Glutamatergic neuron (in vitro differentiated cells): ENCODE measurements at regions not wholly inside any gene's neighbourhood (a gene's known extent, or its start where the extent isn't known, plus 50 kb on each side); places are given as distances from the start of the nearest gene placed in this dataset.

Experiments
- DNase-seq: peaks from one replicate; pipeline ENCODE4 v3.0.0; 2022
- H3K27ac Mint-ChIP-seq: one replicate; pipeline ENCODE4 v1.8.0; 2020; ENCODE audit warnings: mild to moderate bottlenecking, mixed read lengths, inconsistent platforms; ENCODE audit not compliant: unreplicated experiment
- H3K27me3 Mint-ChIP-seq: one replicate; pipeline ENCODE4 v1.8.0; 2020; ENCODE audit warnings: mild to moderate bottlenecking, moderate library complexity, mixed read lengths, inconsistent platforms; ENCODE audit not compliant: unreplicated experiment
- H3K36me3 Mint-ChIP-seq: one replicate; pipeline ENCODE4 v1.8.0; 2020; ENCODE audit warnings: mild to moderate bottlenecking, mixed read lengths, inconsistent platforms; ENCODE audit not compliant: unreplicated experiment
- H3K4me1 Mint-ChIP-seq: one replicate; pipeline ENCODE4 v1.8.0; 2020; ENCODE audit warnings: mild to moderate bottlenecking, low read depth, mixed read lengths, inconsistent platforms; ENCODE audit not compliant: unreplicated experiment
- H3K4me3 Mint-ChIP-seq: one replicate; pipeline ENCODE4 v1.8.0; 2020; ENCODE audit warnings: mild to moderate bottlenecking, mixed read lengths, inconsistent platforms; ENCODE audit not compliant: unreplicated experiment
- H3K9me3 Mint-ChIP-seq: one replicate; pipeline ENCODE4 v1.8.0; 2020; ENCODE audit warnings: mild to moderate bottlenecking, moderate library complexity, mixed read lengths, inconsistent platforms; ENCODE audit not compliant: unreplicated experiment
- TF ChIP-seq, protein P1 (sequence below): fragments of 200-600 bp; sonication (generic); IDR thresholded peaks from one replicate; pipeline ENCODE4 v1.5.0; 2021; ENCODE audit not compliant: partially characterized antibody, unreplicated experiment

DNA sequence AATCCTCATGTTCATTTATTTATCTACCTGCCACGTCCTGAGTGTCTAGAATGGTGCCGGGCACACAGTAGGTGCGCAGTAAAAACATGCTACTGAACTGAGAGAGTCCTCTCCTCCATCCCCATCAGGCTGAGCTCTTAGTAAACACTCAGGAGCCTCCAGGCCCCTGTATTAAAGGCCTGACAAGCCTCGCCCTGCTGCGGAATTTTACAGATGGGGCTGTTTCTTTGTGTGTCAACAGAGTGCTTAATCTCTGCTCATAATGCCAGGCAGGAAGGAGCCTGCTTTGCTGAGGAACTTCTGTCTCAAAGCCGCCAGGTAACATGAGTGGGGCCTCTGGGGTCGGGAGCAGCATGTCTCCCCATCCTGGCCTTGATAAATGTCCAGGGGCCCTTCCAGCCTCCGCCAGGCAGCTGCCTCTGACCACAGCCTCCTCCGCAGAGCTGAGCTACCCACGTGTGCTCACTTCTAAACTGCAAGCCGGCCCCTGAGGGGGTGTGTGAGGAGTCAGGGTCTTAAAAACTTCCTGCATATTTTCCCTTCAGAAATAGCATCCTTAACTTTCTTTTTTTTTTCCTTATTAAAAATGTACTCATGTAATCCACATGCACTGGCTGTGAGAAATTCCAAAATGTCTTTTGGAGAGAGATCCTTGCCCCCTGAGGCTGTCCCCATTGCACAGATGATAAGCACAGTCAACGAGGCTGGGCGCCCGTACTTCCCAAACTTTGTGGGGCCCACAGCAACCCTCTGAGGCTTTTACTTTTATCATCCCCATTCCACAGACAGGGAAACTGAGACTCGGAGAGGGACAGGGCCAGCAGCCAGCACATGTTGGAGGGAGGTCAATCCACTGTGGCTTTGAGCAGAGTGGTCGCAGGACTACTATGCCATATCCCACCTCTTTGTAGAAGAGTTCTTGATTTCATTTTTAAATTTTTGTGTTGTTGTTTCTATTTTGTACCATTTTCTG is 116.0 kb upstream of the NCOR2 start:
- Mint-ChIP-seq H3K9me3 (peaks cover 9% of the 10 kb centered on the region), H3K27ac (peak overlapping the region; percentile 56), H3K4me3 (no peak overlapping the region), H3K27me3 (peaks cover 11% of the 10 kb centered on the region), H3K4me1 (peaks cover 47% of the 10 kb centered on the region), H3K36me3 (peaks cover 7% of the 10 kb centered on the region)
- TF ChIP-seq, protein P1, sequence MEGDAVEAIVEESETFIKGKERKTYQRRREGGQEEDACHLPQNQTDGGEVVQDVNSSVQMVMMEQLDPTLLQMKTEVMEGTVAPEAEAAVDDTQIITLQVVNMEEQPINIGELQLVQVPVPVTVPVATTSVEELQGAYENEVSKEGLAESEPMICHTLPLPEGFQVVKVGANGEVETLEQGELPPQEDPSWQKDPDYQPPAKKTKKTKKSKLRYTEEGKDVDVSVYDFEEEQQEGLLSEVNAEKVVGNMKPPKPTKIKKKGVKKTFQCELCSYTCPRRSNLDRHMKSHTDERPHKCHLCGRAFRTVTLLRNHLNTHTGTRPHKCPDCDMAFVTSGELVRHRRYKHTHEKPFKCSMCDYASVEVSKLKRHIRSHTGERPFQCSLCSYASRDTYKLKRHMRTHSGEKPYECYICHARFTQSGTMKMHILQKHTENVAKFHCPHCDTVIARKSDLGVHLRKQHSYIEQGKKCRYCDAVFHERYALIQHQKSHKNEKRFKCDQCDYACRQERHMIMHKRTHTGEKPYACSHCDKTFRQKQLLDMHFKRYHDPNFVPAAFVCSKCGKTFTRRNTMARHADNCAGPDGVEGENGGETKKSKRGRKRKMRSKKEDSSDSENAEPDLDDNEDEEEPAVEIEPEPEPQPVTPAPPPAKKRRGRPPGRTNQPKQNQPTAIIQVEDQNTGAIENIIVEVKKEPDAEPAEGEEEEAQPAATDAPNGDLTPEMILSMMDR = no peak
- DNase-seq = no peak

DNA sequence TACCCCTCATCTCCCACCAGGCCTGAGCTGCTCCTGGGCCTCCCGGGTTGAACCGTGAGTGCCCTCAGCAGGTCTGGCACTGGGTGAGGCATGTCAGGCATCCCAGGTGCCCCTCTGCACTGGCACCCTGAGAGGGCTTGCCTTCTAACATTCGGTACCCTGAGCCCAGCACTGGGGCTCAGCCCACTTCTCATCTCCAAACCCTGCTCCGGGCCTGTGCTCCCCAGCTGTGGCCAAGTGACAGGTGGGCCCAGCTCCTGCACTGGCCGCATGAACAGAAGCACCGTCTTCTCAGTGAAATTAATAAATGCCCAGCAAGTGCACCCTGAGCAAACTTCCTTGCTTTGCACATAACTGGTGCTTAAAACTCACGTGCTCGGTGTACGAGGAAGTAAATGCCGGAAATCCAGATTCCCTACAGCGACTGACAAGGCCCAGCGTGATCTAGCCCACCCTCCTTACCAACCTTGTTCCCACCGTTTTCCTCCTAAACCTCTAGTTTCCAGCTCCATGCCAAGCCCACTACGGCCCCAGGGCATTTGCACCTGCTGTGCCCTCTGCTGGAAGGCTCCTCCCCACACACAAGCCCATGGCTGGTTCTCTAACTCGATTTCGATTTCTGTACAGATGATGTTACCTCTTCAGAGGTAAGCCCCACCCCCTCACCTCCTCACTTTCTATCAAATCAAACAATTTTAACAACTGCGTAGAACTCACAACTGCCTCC is 115.2 kb upstream of the NCOR2 start:
- TF ChIP-seq, protein P1 = no peak
- Mint-ChIP-seq H3K27ac (peak overlapping the region; percentile 56), H3K36me3 (peaks cover 7% of the 10 kb centered on the region), H3K4me3 (no peak overlapping the region), H3K27me3 (peaks cover 9% of the 10 kb centered on the region), H3K4me1 (peaks cover 44% of the 10 kb centered on the region), H3K9me3 (peaks cover 8% of the 10 kb centered on the region)
- DNase-seq = no peak

DNA sequence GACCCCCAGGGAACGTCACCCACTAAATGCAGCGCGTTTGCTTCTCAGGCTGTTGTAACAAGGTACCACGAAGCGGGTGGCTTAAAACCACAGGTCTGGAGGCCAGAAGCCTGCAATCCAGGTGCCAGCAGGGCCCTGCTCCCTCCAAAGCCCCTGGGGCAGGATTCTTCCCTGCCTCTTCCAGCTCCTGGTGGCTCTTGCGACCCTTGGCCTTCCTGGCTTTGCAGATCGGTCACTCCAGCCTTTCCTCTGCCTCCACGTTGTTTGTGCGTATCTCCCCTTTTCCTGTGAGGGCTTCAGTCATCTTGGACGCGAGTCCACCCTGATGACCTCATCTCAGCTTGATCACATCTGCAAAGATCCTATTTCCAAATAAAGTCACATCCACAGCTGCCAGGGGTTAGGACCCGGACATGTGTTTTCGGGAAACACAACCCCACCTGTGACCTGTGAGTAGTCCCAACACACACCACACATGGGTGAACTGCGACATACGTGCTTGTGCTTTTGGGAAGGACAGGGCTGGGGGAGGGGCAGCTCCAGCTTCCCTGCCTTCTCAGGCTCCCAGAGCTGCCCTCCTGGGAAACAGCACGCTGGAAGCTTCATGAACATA is 114.5 kb upstream of the NCOR2 start:
- H3K27ac Mint-ChIP-seq = peak overlapping the region; percentile 88
- TF ChIP-seq, protein P1 = no peak
- DNase-seq = peak; percentile 67
- peaks cover 46% of the 10 kb centered on the region for H3K4me1 Mint-ChIP-seq
- H3K4me3 Mint-ChIP-seq = peak overlapping the region; percentile 44
- H3K36me3 Mint-ChIP-seq = peaks cover under 1% of the 10 kb centered on the region
- H3K27me3 Mint-ChIP-seq = peaks cover 9% of the 10 kb centered on the region
- peaks cover 5% of the 10 kb centered on the region for H3K9me3 Mint-ChIP-seq

DNA sequence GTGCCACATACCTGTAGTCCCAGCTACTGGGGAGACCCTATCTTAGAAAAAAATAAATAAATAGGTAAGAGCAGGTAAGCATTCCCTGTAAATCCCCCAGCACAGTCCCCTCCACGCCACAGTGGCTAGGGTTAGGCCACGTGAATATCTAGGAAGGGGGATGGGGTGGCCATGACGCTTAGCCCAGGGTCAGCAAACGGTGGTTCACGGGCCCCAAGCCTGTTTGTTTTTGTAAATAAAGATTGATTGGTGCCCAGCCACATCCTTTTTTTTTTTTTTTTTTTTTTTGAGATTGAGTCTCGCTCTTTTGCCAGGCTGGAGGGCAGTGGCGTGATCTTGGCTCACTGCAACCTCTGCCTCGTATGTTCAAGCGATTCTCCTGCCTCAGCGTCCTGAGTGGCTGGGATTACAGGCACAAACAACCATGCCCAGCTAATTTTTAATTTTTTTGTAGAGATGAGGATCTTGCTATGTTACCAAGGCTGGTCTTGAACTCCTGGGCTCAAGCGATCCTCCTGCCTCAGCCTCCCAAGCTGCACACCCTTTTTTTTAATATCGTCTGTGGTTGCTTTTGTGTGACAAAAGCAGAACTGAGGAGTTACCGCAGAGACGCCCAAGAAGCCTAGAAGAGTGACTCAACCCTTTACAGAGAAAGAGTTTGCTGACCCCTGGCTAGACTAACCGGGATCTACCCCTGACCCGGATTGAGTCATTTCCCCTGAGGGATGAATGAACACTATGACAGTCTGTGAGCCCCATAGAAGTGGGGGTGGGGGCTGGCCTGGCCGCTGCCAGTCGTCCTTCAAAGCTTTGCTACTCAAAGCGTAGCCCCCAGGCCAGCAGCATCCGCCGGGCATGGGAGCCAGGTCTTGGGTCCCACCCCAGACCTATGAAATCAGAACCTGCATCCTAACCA is 113.7 kb upstream of the NCOR2 start:
- Mint-ChIP-seq H3K4me3 (no peak overlapping the region), H3K4me1 (peaks cover 53% of the 10 kb centered on the region), H3K27me3 (peaks cover 17% of the 10 kb centered on the region), H3K36me3 (no peaks in the 10 kb centered on the region), H3K9me3 (peaks cover 12% of the 10 kb centered on the region), H3K27ac (peak overlapping the region; percentile 88)
- TF ChIP-seq, protein P1 = no peak
- no peak for DNase-seq
